OCI-LY7 (cell line): ENCODE measurements at regions not wholly inside any gene's neighbourhood (a gene's known extent, or its start where the extent isn't known, plus 50 kb on each side); places are given as distances from the start of the nearest gene placed in this dataset.
"Not testable (repeated sequence)": the region's sequence is repeated elsewhere in the genome, so short reads cannot be mapped to it uniquely, and the experiment has no call there.

Experiments used
- EZH2phosphoT487 ChIP-seq: fragments of 200-600 bp; sonication (generic); IDR thresholded peaks from 2 replicates; pipeline ENCODE4 v1.6.1; 2018; ENCODE audit warnings: low read depth, borderline replicate concordance, mild to moderate bottlenecking, mixed run types, antibody characterized with exemption, low read length, moderate library complexity, mixed read lengths
- TF ChIP-seq, protein P1 (sequence below): fragments of 200-600 bp; sonication (generic); conservative IDR thresholded peaks from 2 replicates; pipeline ENCODE4 v1.5.1; 2014; ENCODE audit warnings: mild to moderate bottlenecking, antibody characterized with exemption, low read length, moderate library complexity, mixed read lengths

DNA sequence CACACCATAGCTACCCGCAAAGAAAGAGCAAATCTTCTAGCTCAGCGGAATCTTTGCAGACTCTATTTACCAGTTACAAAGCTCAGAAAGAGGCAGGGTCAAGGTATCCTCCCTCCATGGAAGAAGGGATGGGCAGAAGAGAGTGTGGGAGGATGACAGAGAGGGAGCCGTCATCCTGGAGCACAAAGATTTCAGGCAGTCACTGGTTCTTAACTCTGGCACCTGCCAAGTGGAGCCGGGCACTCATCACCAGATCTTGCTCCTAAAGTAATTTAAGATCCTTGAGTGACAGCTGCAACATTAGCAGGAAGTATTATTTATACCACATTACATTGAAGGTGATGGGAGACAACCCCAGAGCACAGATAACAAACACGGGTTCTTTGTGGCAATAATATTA is 102.5 kb upstream of the NBPF26 start:
- TF ChIP-seq, protein P1, sequence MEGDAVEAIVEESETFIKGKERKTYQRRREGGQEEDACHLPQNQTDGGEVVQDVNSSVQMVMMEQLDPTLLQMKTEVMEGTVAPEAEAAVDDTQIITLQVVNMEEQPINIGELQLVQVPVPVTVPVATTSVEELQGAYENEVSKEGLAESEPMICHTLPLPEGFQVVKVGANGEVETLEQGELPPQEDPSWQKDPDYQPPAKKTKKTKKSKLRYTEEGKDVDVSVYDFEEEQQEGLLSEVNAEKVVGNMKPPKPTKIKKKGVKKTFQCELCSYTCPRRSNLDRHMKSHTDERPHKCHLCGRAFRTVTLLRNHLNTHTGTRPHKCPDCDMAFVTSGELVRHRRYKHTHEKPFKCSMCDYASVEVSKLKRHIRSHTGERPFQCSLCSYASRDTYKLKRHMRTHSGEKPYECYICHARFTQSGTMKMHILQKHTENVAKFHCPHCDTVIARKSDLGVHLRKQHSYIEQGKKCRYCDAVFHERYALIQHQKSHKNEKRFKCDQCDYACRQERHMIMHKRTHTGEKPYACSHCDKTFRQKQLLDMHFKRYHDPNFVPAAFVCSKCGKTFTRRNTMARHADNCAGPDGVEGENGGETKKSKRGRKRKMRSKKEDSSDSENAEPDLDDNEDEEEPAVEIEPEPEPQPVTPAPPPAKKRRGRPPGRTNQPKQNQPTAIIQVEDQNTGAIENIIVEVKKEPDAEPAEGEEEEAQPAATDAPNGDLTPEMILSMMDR = not testable (repeated sequence)
- TF ChIP-seq EZH2phosphoT487 = not testable (repeated sequence)
